Transverse colon (tissue), 4 donors: ENCODE measurements at regions not wholly inside any gene's neighbourhood (a gene's known extent, or its start where the extent isn't known, plus 50 kb on each side); places are given as distances from the start of the nearest gene placed in this dataset.

Source experiments
- DNase-seq: peaks from one replicate; pipeline ENCODE4 v3.0.0-alpha.2; 2019
- H3K27ac ChIP-seq, 4 donors: fragments of 200-600 bp; sonication (generic); 2 replicates each; pipeline ENCODE4 v1.5.1; 2016 to 2018; ENCODE audit warnings: inconsistent platforms in 4 of 4
- H3K27me3 ChIP-seq: fragments of 200-600 bp; sonication (generic); 2 replicates; pipeline ENCODE4 v1.5.1; 2017; ENCODE audit warnings: inconsistent platforms
- H3K36me3 ChIP-seq, 4 donors: fragments of 200-600 bp; sonication (generic); 2 replicates each; pipeline ENCODE4 v1.5.1; 2017 to 2019; ENCODE audit warnings: inconsistent platforms in 4 of 4
- H3K4me1 ChIP-seq, 4 donors: fragments of 200-600 bp; sonication (generic); 2 replicates each; pipeline ENCODE4 v1.5.1; 2017 to 2020; ENCODE audit warnings: inconsistent platforms in 4 of 4
- H3K4me3 ChIP-seq, 4 donors: fragments of 200-600 bp; sonication (generic); 1 replicate in 1 of 4; 2 replicates in 3 of 4; pipeline versions ENCODE4 v1.5.1 to v1.6.1; 2017 to 2019; ENCODE audit warnings: inconsistent platforms in 4 of 4
- H3K9me3 ChIP-seq, 2 donors: fragments of 200-600 bp; sonication (generic); 2 replicates each; pipeline ENCODE4 v1.5.1; 2017 to 2019; ENCODE audit warnings: inconsistent platforms in 2 of 2
- EP300 ChIP-seq: sonication (generic); formaldehyde crosslinking; IDR thresholded peaks from one replicate; pipeline ENCODE4 v1.6.1; 2017; ENCODE audit warnings: antibody characterized with exemption, low read depth
- POLR2A ChIP-seq: fragments of 450-650 bp; IDR thresholded peaks from one replicate; pipeline ENCODE4 v1.6.1; 2016; ENCODE audit warnings: antibody characterized with exemption, mild to moderate bottlenecking, moderate library complexity
- POLR2AphosphoS5 ChIP-seq, 3 donors: sonication (generic); formaldehyde crosslinking; IDR thresholded peaks; one replicate each; pipeline ENCODE4 v1.6.1; 2016; ENCODE audit warnings: antibody characterized with exemption in 3 of 3
- WGBS, 2 donors: methylation state at CpG; one replicate each; pipeline ENCODE4 v1.1.5; 2018; ENCODE audit warnings: low coverage in 1 of 2; 5-methylcytosine and 5-hydroxymethylcytosine counted together
- in situ Hi-C, 4 donors: fragments of 200-750 bp; cut with MboI; loops; one replicate each; pipeline versions ENCODE4 v1.15.0 to v1.15.1; 2017; ENCODE audit warnings: low sequenced_read_pairs in 3 of 4, low pct_ligation_motif_present in 1 of 4, low pct_unique_long_range_greater_than_20kb in 1 of 4
- intact Hi-C: fragments of 100-400 bp; cut with DNase I; formaldehyde crosslinking; loops from one replicate; pipeline ENCODE4 v1.15.1; 2023; ENCODE audit warnings: low total_unique reads
- TF ChIP-seq, protein P1 (sequence below), 5 experiments: fragments of 200-600 bp in 3 of 5; fragments of 450-650 bp in 2 of 5; sonication (generic) in 3 of 5; IDR thresholded peaks; 1 replicate in 2 of 5; 2 replicates in 3 of 5; pipeline ENCODE4 v1.5.1; 2016 to 2017; ENCODE audit warnings: antibody characterized with exemption in 5 of 5, inconsistent platforms in 3 of 5, mild to moderate bottlenecking in 2 of 5, moderate library complexity in 1 of 5

- in situ Hi-C loops = no loop called here
- no peak for DNase-seq
- H3K9me3 ChIP-seq = no peaks in the 10 kb centered on the region
- no peak for TF ChIP-seq EP300
- TF ChIP-seq POLR2AphosphoS5 (IDR thresholded peaks at IDR 0.05) = no peak
- TF ChIP-seq POLR2A = no peak
- TF ChIP-seq, protein P1, sequence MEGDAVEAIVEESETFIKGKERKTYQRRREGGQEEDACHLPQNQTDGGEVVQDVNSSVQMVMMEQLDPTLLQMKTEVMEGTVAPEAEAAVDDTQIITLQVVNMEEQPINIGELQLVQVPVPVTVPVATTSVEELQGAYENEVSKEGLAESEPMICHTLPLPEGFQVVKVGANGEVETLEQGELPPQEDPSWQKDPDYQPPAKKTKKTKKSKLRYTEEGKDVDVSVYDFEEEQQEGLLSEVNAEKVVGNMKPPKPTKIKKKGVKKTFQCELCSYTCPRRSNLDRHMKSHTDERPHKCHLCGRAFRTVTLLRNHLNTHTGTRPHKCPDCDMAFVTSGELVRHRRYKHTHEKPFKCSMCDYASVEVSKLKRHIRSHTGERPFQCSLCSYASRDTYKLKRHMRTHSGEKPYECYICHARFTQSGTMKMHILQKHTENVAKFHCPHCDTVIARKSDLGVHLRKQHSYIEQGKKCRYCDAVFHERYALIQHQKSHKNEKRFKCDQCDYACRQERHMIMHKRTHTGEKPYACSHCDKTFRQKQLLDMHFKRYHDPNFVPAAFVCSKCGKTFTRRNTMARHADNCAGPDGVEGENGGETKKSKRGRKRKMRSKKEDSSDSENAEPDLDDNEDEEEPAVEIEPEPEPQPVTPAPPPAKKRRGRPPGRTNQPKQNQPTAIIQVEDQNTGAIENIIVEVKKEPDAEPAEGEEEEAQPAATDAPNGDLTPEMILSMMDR (IDR thresholded peaks at IDR 0.05) = no peak
- H3K4me3 ChIP-seq = no peak overlapping the region
- H3K27ac ChIP-seq = no peak overlapping the region
- H3K4me1 ChIP-seq = peaks cover 0 to 7% (median 3%) of the 10 kb centered on the region in 4 donors
- H3K36me3 ChIP-seq = no peaks in the 10 kb centered on the region
- no peaks in the 10 kb centered on the region for H3K27me3 ChIP-seq
- WGBS, 2 donors = 68 to 70% methylated on average over 3 to 5 of the region's 5 CpGs
- intact Hi-C loops = no loop called here
These were observed 113.3 kb upstream of the KIF5B start for GRCh38 chr10:32169556-32169955.

DNA sequence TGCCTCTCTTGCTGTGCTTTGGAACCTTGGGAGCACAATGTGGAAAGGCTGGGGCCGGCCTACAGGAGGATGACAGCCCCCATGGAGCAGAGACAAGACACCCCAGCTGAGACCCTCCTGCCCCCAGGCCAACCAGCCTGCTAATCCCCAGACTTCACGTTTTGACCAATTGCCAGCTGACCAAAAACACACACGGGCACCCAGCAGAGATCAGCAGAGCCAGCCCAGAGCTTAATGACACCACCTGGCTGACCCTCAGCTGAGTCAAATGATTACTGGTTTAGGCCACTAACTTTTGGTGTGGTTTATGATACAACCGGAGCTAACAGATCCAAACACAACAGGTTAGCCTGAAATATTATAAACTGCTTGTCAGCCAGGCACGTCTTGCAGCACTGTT lies 111.2 kb upstream of the KIF5B start:
- no peak for DNase-seq
- no peak overlapping the region for H3K4me3 ChIP-seq
- intact Hi-C loops = no loop called here
- H3K36me3 ChIP-seq = no peaks in the 10 kb centered on the region
- H3K27ac ChIP-seq = no peak overlapping the region
- H3K4me1 ChIP-seq = peaks cover 0 to 17% (median 6%) of the 10 kb centered on the region in 4 donors
- TF ChIP-seq POLR2A (no peak), EP300 (no peak), POLR2AphosphoS5 (IDR thresholded peaks at IDR 0.05) (no peak)
- TF ChIP-seq, protein P1 (IDR thresholded peaks at IDR 0.05) = no peak
- H3K9me3 ChIP-seq = no peaks in the 10 kb centered on the region
- in situ Hi-C loops = no loop called here
- WGBS, 2 donors = 59 to 65% methylated on average over 2 to 5 of the region's 5 CpGs
- no peaks in the 10 kb centered on the region for H3K27me3 ChIP-seq

DNA sequence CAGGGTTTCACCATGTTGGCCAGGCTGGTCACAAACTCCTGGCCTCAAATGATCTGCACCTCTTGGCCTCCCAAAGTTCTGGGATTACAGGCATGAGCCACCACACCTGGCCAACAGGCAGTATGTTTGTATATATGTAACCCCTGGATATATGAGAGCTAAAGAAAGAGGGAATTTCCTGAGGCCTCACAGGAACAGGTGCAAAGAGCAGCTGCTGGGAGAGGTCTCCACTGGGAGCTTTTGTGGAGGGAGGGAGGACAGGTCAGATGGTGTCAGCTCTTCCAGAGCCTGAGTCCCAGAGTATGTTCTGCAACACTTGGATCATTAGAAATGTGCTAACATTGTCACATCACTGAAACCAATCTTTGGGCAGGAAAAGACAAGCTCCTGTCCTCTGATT lies 110.1 kb upstream of the KIF5B start:
- H3K4me1 ChIP-seq = peaks cover 0 to 12% (median 5%) of the 10 kb centered on the region in 4 donors
- no peaks in the 10 kb centered on the region for H3K9me3 ChIP-seq
- H3K36me3 ChIP-seq = no peaks in the 10 kb centered on the region
- TF ChIP-seq, protein P1 (IDR thresholded peaks at IDR 0.05) = no peak
- no peak for TF ChIP-seq POLR2AphosphoS5 (IDR thresholded peaks at IDR 0.05)
- no peak for TF ChIP-seq POLR2A
- no peak for TF ChIP-seq EP300
- no peak for DNase-seq
- in situ Hi-C loops = no loop called here
- H3K27ac ChIP-seq = peak overlapping the region in 1 of 4 donors; percentile 8
- no peaks in the 10 kb centered on the region for H3K27me3 ChIP-seq
- intact Hi-C loops = no loop called here
- H3K4me3 ChIP-seq = no peak overlapping the region

GRCh38 chr10:32163762-32164148 lies 107.5 kb upstream of the KIF5B start:
- peaks cover 0 to 12% (median 3%) of the 10 kb centered on the region in 4 donors for H3K4me1 ChIP-seq
- H3K27ac ChIP-seq = peak overlapping the region; percentile 44 to 64 (median 61)
- no peaks in the 10 kb centered on the region for H3K36me3 ChIP-seq
- DNase-seq = peak; percentile 57
- TF ChIP-seq POLR2AphosphoS5 (IDR thresholded peaks at IDR 0.05) = no peak
- TF ChIP-seq, protein P1 (IDR thresholded peaks at IDR 0.05) = no peak
- no peak for TF ChIP-seq EP300
- no peak for TF ChIP-seq POLR2A
- intact Hi-C loops (no loop called here), in situ Hi-C loops (no loop called here)
- 47 to 58% methylated on average over 2 to 9 of the region's 9 CpGs for WGBS, 2 donors
- H3K4me3 ChIP-seq = no peak overlapping the region
- H3K27me3 ChIP-seq = no peaks in the 10 kb centered on the region
- no peaks in the 10 kb centered on the region for H3K9me3 ChIP-seq
